Liver (tissue), 8 donors: ENCODE measurements at regions not wholly inside any gene's neighbourhood (a gene's known extent, or its start where the extent isn't known, plus 50 kb on each side); places are given as distances from the start of the nearest gene placed in this dataset.

Experiments used
- DNase-seq: peaks from one replicate; pipeline ENCODE4 v3.0.0-alpha.2; 2017; ENCODE audit warnings: low spot score
- H3K27ac ChIP-seq, 2 donors: one replicate each; pipeline ENCODE4 v1.7.0; 2013; ENCODE audit warnings: inconsistent platforms in 2 of 2, low read length in 2 of 2, control low read depth in 1 of 2, low read depth in 1 of 2, mild to moderate bottlenecking in 1 of 2
- H3K27me3 ChIP-seq, 4 donors: one replicate each; pipeline versions ENCODE4 v1.6.1 to v1.7.0; 2013; ENCODE audit warnings: low read length in 3 of 4, inconsistent platforms in 1 of 4, mild to moderate bottlenecking in 1 of 4, moderate library complexity in 1 of 4; ENCODE audit not compliant: control insufficient read depth in 4 of 4, insufficient read depth in 4 of 4
- H3K36me3 ChIP-seq, 4 donors: one replicate each; pipeline versions ENCODE4 v1.6.1 to v1.7.0; 2013; ENCODE audit warnings: low read length in 3 of 4, mild to moderate bottlenecking in 3 of 4, low read depth in 1 of 4, moderate library complexity in 1 of 4; ENCODE audit not compliant: control insufficient read depth in 4 of 4, insufficient read depth in 3 of 4
- H3K4me1 ChIP-seq, 4 donors: one replicate each; pipeline versions ENCODE4 v1.6.1 to v1.7.0; 2013; ENCODE audit warnings: low read length in 3 of 4, mild to moderate bottlenecking in 3 of 4, moderate library complexity in 1 of 4; ENCODE audit not compliant: control insufficient read depth in 4 of 4, insufficient read depth in 4 of 4
- H3K4me3 ChIP-seq, 3 donors: one replicate each; pipeline versions ENCODE4 v1.6.1 to v1.7.0; 2013; ENCODE audit warnings: low read length in 3 of 3, control low read depth in 1 of 3, low read depth in 1 of 3, mild to moderate bottlenecking in 1 of 3
- H3K9ac ChIP-seq, 2 donors: one replicate each; pipeline ENCODE4 v1.7.0; 2013; ENCODE audit warnings: low read length in 2 of 2, mild to moderate bottlenecking in 2 of 2, moderate library complexity in 2 of 2, control low read depth in 1 of 2, low read depth in 1 of 2
- H3K9me3 ChIP-seq, 4 donors: one replicate each; pipeline versions ENCODE4 v1.6.1 to v1.7.0; 2013; ENCODE audit warnings: low read length in 3 of 4; ENCODE audit not compliant: control insufficient read depth in 4 of 4
- ATF3 ChIP-seq: IDR thresholded peaks from 2 replicates; pipeline ENCODE4 v1.6.1; 2016; ENCODE audit warnings: antibody characterized with exemption
- CTCF ChIP-seq: fragments of 150-350 bp; IDR thresholded peaks from 2 replicates; pipeline ENCODE4 v1.5.1; 2017; ENCODE audit warnings: improper control_type of control experiment, low read depth, low read length; ENCODE audit not compliant: missing input control
- EGR1 ChIP-seq, 2 donors: IDR thresholded peaks; 2 replicates each; pipeline ENCODE4 v1.6.1; 2016 to 2018; ENCODE audit warnings: antibody characterized with exemption in 2 of 2, low read depth in 2 of 2
- FOXA1 ChIP-seq: IDR thresholded peaks from 2 replicates; pipeline ENCODE4 v1.6.1; 2016; ENCODE audit warnings: antibody characterized with exemption
- FOXA2 ChIP-seq: IDR thresholded peaks from 2 replicates; pipeline ENCODE4 v1.6.1; 2016; ENCODE audit warnings: antibody characterized with exemption
- GABPA ChIP-seq, 2 donors: IDR thresholded peaks in 1 of 2; conservative IDR thresholded peaks in 1 of 2; 2 replicates each; pipeline ENCODE4 v1.6.1; 2016; ENCODE audit warnings: antibody characterized with exemption in 2 of 2, mild to moderate bottlenecking in 1 of 2, moderate library complexity in 1 of 2
- HNF4A ChIP-seq, 2 donors: conservative IDR thresholded peaks; 2 replicates each; pipeline ENCODE4 v1.6.1; 2016; ENCODE audit warnings: antibody characterized with exemption in 2 of 2, mild to moderate bottlenecking in 2 of 2
- HNF4G ChIP-seq: IDR thresholded peaks from 2 replicates; pipeline ENCODE4 v1.6.1; 2016; ENCODE audit warnings: antibody characterized with exemption
- JUND ChIP-seq, 2 donors: IDR thresholded peaks; 2 replicates each; pipeline ENCODE4 v1.6.1; 2016; ENCODE audit warnings: antibody characterized with exemption in 2 of 2
- MAX ChIP-seq: IDR thresholded peaks from 2 replicates; pipeline ENCODE4 v1.6.1; 2016; ENCODE audit warnings: antibody characterized with exemption
- NR2F2 ChIP-seq: IDR thresholded peaks from 2 replicates; pipeline ENCODE4 v1.6.1; 2016; ENCODE audit warnings: antibody characterized with exemption
- RAD21 ChIP-seq, 2 donors: IDR thresholded peaks; 2 replicates each; pipeline ENCODE4 v1.6.1; 2016; ENCODE audit warnings: antibody characterized with exemption in 2 of 2, mild to moderate bottlenecking in 2 of 2
- REST ChIP-seq: IDR thresholded peaks from 2 replicates; pipeline ENCODE4 v1.6.1; 2016; ENCODE audit warnings: antibody characterized with exemption, mild to moderate bottlenecking
- RXRA ChIP-seq, 2 donors: IDR thresholded peaks; 2 replicates each; pipeline ENCODE4 v1.6.1; 2017 to 2018; ENCODE audit warnings: antibody characterized with exemption in 2 of 2, mild to moderate bottlenecking in 1 of 2
- SP1 ChIP-seq: IDR thresholded peaks from 2 replicates; pipeline ENCODE4 v1.6.1; 2018; ENCODE audit warnings: antibody characterized with exemption, mild to moderate bottlenecking
- TAF1 ChIP-seq: conservative IDR thresholded peaks from 2 replicates; pipeline ENCODE4 v1.6.1; 2016; ENCODE audit warnings: antibody characterized with exemption, mild to moderate bottlenecking
- YY1 ChIP-seq: IDR thresholded peaks from 2 replicates; pipeline ENCODE4 v1.6.1; 2016; ENCODE audit warnings: antibody characterized with exemption, mild to moderate bottlenecking
- ZBTB33 ChIP-seq: IDR thresholded peaks from 2 replicates; pipeline ENCODE4 v1.6.1; 2016; ENCODE audit warnings: antibody characterized with exemption
- WGBS: extraction: QIAGEN DNeasy Blood & Tissue Kit; methylation state at CpG from one replicate; pipeline ENCODE4 v1.1.7; 2013; 5-methylcytosine and 5-hydroxymethylcytosine counted together
- donor health status: healthy.
- donor health status: healthy.
- donor health status: healthy.
- donor health status: healthy.
- donor health status: healthy.

GRCh38 chr21:20667931-20668330 is 330.3 kb upstream of the NCAM2 start:
- H3K27me3 ChIP-seq, result no peaks in the 10 kb centered on the region
- H3K27ac ChIP-seq, result no peak overlapping the region
- no peak overlapping the region for H3K4me3 ChIP-seq
- H3K4me1 ChIP-seq, result no peaks in the 10 kb centered on the region
- no peaks in the 10 kb centered on the region for H3K36me3 ChIP-seq
- TF ChIP-seq EGR1 (IDR thresholded peaks at IDR 0.05; ENCODE audit: low read depth in 2 of 2) (no peak), SP1 (no peak), RXRA (IDR thresholded peaks at IDR 0.05) (no peak), TAF1 (no peak)
- 59% methylated on average over 2 of the region's 2 CpGs for WGBS
- peaks cover 0 to 6% (median 1%) of the 10 kb centered on the region in 4 donors for H3K9me3 ChIP-seq
- no peak overlapping the region for H3K9ac ChIP-seq
- no peak for DNase-seq

GRCh38 chr21:20685475-20685874 is 312.7 kb upstream of the NCAM2 start:
- Histone ChIP-seq H3K9me3 (no peaks in the 10 kb centered on the region), H3K36me3 (no peaks in the 10 kb centered on the region), H3K4me1 (no peaks in the 10 kb centered on the region), H3K27me3 (no peaks in the 10 kb centered on the region), H3K27ac (no peak overlapping the region), H3K4me3 (no peak overlapping the region), H3K9ac (no peak overlapping the region)
- 67% methylated on average over 1 of the region's 1 CpG for WGBS
- no peak for DNase-seq
- no peak for TF ChIP-seq ZBTB33
- TF ChIP-seq SP1, result no peak
- TF ChIP-seq HNF4A (conservative IDR thresholded peaks at IDR 0.05), result no peak
- TF ChIP-seq RAD21 (IDR thresholded peaks at IDR 0.05), result no peak
- TF ChIP-seq RXRA (IDR thresholded peaks at IDR 0.05), result no peak
- TF ChIP-seq TAF1, result no peak
- no peak for TF ChIP-seq CTCF
- TF ChIP-seq JUND (IDR thresholded peaks at IDR 0.05), result no peak
- TF ChIP-seq MAX, result no peak
- no peak for TF ChIP-seq ATF3
- TF ChIP-seq EGR1 (IDR thresholded peaks at IDR 0.05; ENCODE audit: low read depth in 2 of 2), result no peak
- TF ChIP-seq FOXA1, result no peak
- TF ChIP-seq NR2F2, result no peak
- TF ChIP-seq REST, result no peak
- TF ChIP-seq FOXA2, result no peak
- TF ChIP-seq YY1, result no peak
- no peak for TF ChIP-seq GABPA (IDR thresholded peaks at IDR 0.05 in 1 of 2, conservative IDR thresholded peaks at IDR 0.05 in 1 of 2)
- no peak for TF ChIP-seq HNF4G
